K562 (cell line): ENCODE measurements at regions not wholly inside any gene's neighbourhood (a gene's known extent, or its start where the extent isn't known, plus 50 kb on each side); places are given as distances from the start of the nearest gene placed in this dataset.
"Not testable (repeated sequence)": the region's sequence is repeated elsewhere in the genome, so short reads cannot be mapped to it uniquely, and the experiment has no call there.

Experiments
- ATAC-seq: fragments of 200-7000 bp; cut with Tn5 transposase; 3 replicates; pipeline ENCODE4 v1.9.1; 2020; ENCODE audit warnings: moderate library complexity
- BruUV-seq: library from RNA; stranded (reverse); fragments of 400-500 nt; replicated peaks from 2 replicates; lab custom pipeline; 2021; lab: Mats Ljungman, UMichigan
- CTCF ChIA-PET: fragments of 300-600 bp; formaldehyde crosslinking; extraction: SDS; loops from one replicate; lab custom pipeline; 2021; ENCODE audit warnings: low intra/inter-chr PET ratio; lab: Yijun Ruan, JAX
- POLR2A ChIA-PET: fragments of 300-600, 350-650 bp; sonication (Branson Sonifier 250); formaldehyde crosslinking; extraction: SDS; loops from one replicate; lab custom pipeline; 2021; ENCODE audit warnings: antibody characterized with exemption, inconsistent platforms; lab: Yijun Ruan, JAX
- DNase-seq, 4 experiments: peaks; one replicate each; pipeline versions ENCODE4 v3.0.0 to v3.0.0-alpha.2; 2011 to 2018; ENCODE audit warnings: low spot score in 3 of 4, mixed read lengths in 3 of 4; ENCODE audit errors: extremely low read depth in 1 of 4
- FAIRE-seq: peaks from 2 replicates; lab custom pipeline; 2011; peaks lifted over from hg19 to GRCh38; lab: Jason Lieb, UNC
- H2AFZ ChIP-seq: 2 replicates; pipeline ENCODE4 v1.6.0; 2011; ENCODE audit warnings: low read depth, low read length, control low read depth, inconsistent platforms
- H3K27ac ChIP-seq: fragments of 200-600 bp; 3 replicates; pipeline ENCODE4 v1.8.0; 2011; ENCODE audit warnings: low read depth, mild to moderate bottlenecking, control low read depth, inconsistent platforms, low read length, moderate library complexity, mixed read lengths; ENCODE audit errors: extremely low read depth
- H3K27me3 ChIP-seq, 2 experiments: fragments of 300-600 bp in 1 of 2; 2 replicates in 1 of 2; 3 replicates in 1 of 2; pipeline versions ENCODE4 v1.6.0 to v1.8.0; 2011; ENCODE audit warnings: inconsistent platforms in 2 of 2, low read length in 2 of 2, mild to moderate bottlenecking in 1 of 2, mixed read lengths in 1 of 2, moderate library complexity in 1 of 2; ENCODE audit not compliant: control insufficient read depth in 2 of 2, insufficient read depth in 2 of 2
- H3K36me3 ChIP-seq: fragments of 300-600 bp; 3 replicates; pipeline ENCODE4 v1.8.0; 2011; ENCODE audit warnings: mild to moderate bottlenecking, low read length, inconsistent platforms; ENCODE audit not compliant: control insufficient read depth, insufficient read depth
- H3K4me1 ChIP-seq, 2 experiments: fragments of 200-600 bp in 1 of 2; replicated peaks in 1 of 2; 2 replicates in 1 of 2; 3 replicates in 1 of 2; pipeline versions ENCODE4 v1.5.1 to v1.8.0; 2011; ENCODE audit warnings: inconsistent platforms in 2 of 2, low read length in 2 of 2, mild to moderate bottlenecking in 1 of 2, mixed read lengths in 1 of 2, moderate library complexity in 1 of 2; ENCODE audit not compliant: control insufficient read depth in 2 of 2, insufficient read depth in 2 of 2
- H3K4me2 ChIP-seq: 2 replicates; pipeline ENCODE4 v1.6.1; 2011; ENCODE audit warnings: low read length, control low read depth, inconsistent platforms, mixed read lengths; ENCODE audit not compliant: insufficient read depth
- H3K4me3 ChIP-seq: fragments of 200-600 bp; sonication (generic), shearing (Covaris generic); 2 replicates; pipeline ENCODE4 v1.5.1; 2016; ENCODE audit warnings: control low read depth, inconsistent platforms
- H3K79me2 ChIP-seq: fragments of 200-600 bp; 3 replicates; pipeline ENCODE4 v1.8.0; 2011; ENCODE audit warnings: low read length, inconsistent platforms; ENCODE audit not compliant: control insufficient read depth, insufficient read depth
- H3K9ac ChIP-seq, 2 experiments: 2 replicates each; pipeline versions ENCODE4 v1.6.0 to v1.6.1; 2011; ENCODE audit warnings: low read depth in 2 of 2, low read length in 2 of 2, control low read depth in 1 of 2, inconsistent platforms in 1 of 2, mild to moderate bottlenecking in 1 of 2, mixed read lengths in 1 of 2; ENCODE audit not compliant: insufficient read depth in 1 of 2
- H3K9me1 ChIP-seq: one replicate; pipeline ENCODE4 v1.6.0; 2011; ENCODE audit warnings: inconsistent platforms, mild to moderate bottlenecking, low read length, moderate library complexity; ENCODE audit not compliant: control insufficient read depth, insufficient read depth
- H3K9me3 ChIP-seq: replicated peaks from 2 replicates; pipeline ENCODE4 v1.5.1; 2011; ENCODE audit warnings: low read depth, low read length, inconsistent platforms; ENCODE audit not compliant: control insufficient read depth, insufficient read depth
- H4K20me1 ChIP-seq: replicated peaks from 2 replicates; pipeline ENCODE4 v1.6.1; 2011; ENCODE audit warnings: low read length, inconsistent platforms, mixed read lengths; ENCODE audit not compliant: control insufficient read depth, insufficient read depth
- ARID2 ChIP-seq: fragments of 450-650 bp; IDR thresholded peaks from 2 replicates; pipeline ENCODE4 v1.6.1; 2017; ENCODE audit warnings: antibody characterized with exemption, mild to moderate bottlenecking
- CBFB ChIP-seq: sonication (generic); formaldehyde crosslinking; IDR thresholded peaks from 2 replicates; pipeline ENCODE4 v1.4.0; 2020; ENCODE audit warnings: mild to moderate bottlenecking, missing genetic modification reagents
- EGR1 ChIP-seq: fragments of 450-650 bp; conservative IDR thresholded peaks from 2 replicates; pipeline ENCODE4 v1.6.1; 2017; ENCODE audit warnings: mild to moderate bottlenecking
- ELF1 ChIP-seq: fragments of 200-800 bp; sonication (Bioruptor generic); IDR thresholded peaks from 2 replicates; pipeline ENCODE4 v1.6.1; 2016; ENCODE audit warnings: missing genetic modification characterization, missing compliant biosample characterization
- MCM7 ChIP-seq, 2 experiments: fragments of 450-650 bp; IDR thresholded peaks; 2 replicates each; pipeline ENCODE4 v1.6.1; 2016 to 2018
- NUFIP1 ChIP-seq: fragments of 450-650 bp; IDR thresholded peaks from 2 replicates; pipeline ENCODE4 v1.6.1; 2018; ENCODE audit not compliant: partially characterized antibody
- PHTF2 ChIP-seq: fragments of 250-450 bp; sonication (Bioruptor Pico); IDR thresholded peaks from 2 replicates; pipeline ENCODE4 v1.5.0; 2021; ENCODE audit warnings: mild to moderate bottlenecking
- SRSF1 ChIP-seq: fragments of 200-400 bp; formaldehyde crosslinking; IDR thresholded peaks from 2 replicates; pipeline ENCODE4 v1.6.1; 2017; ENCODE audit warnings: mild to moderate bottlenecking, low read depth, low read length, moderate library complexity
- TEAD1 ChIP-seq, 2 experiments: fragments of 450-650 bp in 1 of 2; sonication (generic) in 1 of 2; formaldehyde crosslinking; IDR thresholded peaks; 2 replicates each; pipeline versions ENCODE4 v1.4.0 to v1.8.0; 2020 to 2022; ENCODE audit warnings: mild to moderate bottlenecking in 2 of 2, missing genetic modification reagents in 1 of 2
- THRAP3 ChIP-seq: fragments of 450-650 bp; IDR thresholded peaks from 2 replicates; pipeline ENCODE4 v1.6.1; 2016; ENCODE audit warnings: mild to moderate bottlenecking, inconsistent platforms, borderline replicate concordance
- ZNF174 ChIP-seq: fragments of 250-450 bp; sonication (Bioruptor Pico); IDR thresholded peaks from 2 replicates; pipeline ENCODE4 v1.4.0; 2020; ENCODE audit warnings: mild to moderate bottlenecking
- ZNF282 ChIP-seq: sonication (generic); formaldehyde crosslinking; IDR thresholded peaks from 2 replicates; pipeline ENCODE4 v1.8.1; 2023; ENCODE audit warnings: missing genetic modification reagents
- ZNF384 ChIP-seq: IDR thresholded peaks from 2 replicates; pipeline ENCODE4 v1.6.1; 2012; ENCODE audit warnings: low read depth, low read length, improper control_type of control experiment
- ZNF551 ChIP-seq: fragments of 250-450 bp; sonication (Bioruptor Pico); IDR thresholded peaks from 2 replicates; pipeline ENCODE4 v1.5.0; 2021; ENCODE audit warnings: mild to moderate bottlenecking, moderate library complexity
- ZNF764 ChIP-seq: fragments of 250-450 bp; sonication (Bioruptor Pico); IDR thresholded peaks from 2 replicates; pipeline ENCODE4 v1.4.0; 2020; ENCODE audit warnings: low read depth, mild to moderate bottlenecking, moderate library complexity
- WGBS: fragments of 100-300 bp; shearing (Covaris generic); methylation state at CpG from one replicate; pipeline ENCODE4 v1.1.6; 2016; ENCODE audit warnings: low coverage, mixed read lengths; ENCODE audit not compliant: insufficient coverage; ENCODE audit errors: missing lambda C conversion rate; 5-methylcytosine and 5-hydroxymethylcytosine counted together
- in situ Hi-C: fragments of 300-500 bp; cut with MboI; formaldehyde crosslinking; loops from 4 replicates; pipeline ENCODE4 v1.15.0; 2018; ENCODE audit warnings: inconsistent platforms, mixed read lengths
- intact Hi-C: fragments of 100-400 bp; cut with micrococcal nuclease; formaldehyde crosslinking; loops from 2 replicates; pipeline ENCODE4 v1.14.2; 2022

DNA sequence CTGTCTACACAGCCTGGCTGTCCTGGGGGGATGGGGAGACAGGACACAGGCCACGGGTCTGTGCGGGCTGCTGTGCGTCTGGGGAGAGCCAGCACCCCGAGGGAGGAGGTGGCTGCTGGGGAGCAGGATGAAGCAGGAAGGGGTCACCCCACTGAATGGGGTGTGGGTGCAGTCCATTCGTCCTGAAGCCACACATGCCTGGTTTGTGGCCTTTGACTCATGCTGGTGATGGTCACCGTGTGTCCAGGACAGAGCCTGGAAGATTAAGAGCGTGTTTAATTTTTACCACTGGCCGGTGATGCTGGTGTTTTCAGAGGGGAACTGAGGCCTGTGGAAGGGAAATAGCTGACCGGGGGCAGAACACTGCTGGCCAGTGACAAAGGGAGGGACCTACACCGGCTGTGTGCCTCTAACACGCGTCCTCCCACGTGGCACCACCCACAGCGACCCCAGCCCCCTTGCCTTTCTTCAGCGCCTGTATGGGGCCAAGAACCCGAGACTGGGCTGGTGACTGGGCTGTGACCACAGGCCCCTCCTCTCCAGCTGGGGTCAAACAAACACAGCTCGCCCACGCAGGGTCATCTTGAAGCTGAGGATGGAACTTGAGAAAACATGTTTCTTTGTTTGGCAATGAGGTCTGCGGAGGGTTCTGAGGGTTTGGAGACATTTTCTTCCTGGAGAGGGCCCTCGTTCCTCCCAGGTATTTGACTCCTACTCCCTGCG, 99.5 kb upstream of the LRPAP1 start:
- H3K27ac ChIP-seq, H2AFZ ChIP-seq, H3K4me1 ChIP-seq, intact Hi-C loops, CTCF ChIA-PET, H3K9me1 ChIP-seq, H3K9me3 ChIP-seq, H3K79me2 ChIP-seq, H4K20me1 ChIP-seq, H3K4me3 ChIP-seq, H3K9ac ChIP-seq, in situ Hi-C loops, H3K36me3 ChIP-seq, BruUV-seq, ATAC-seq, POLR2A ChIA-PET, H3K4me2 ChIP-seq: not testable (repeated sequence)
- peaks cover 0 to 46% of the 10 kb centered on the region in 2 experiments; a peak in 4 of 5 replicates for H3K27me3 ChIP-seq
- DNase-seq = peak in 1 of 4 experiments; percentile 15
- peak; percentile 67 for FAIRE-seq
- WGBS = 3% methylated on average over 14 of the region's 21 CpGs
- TF ChIP-seq EGR1 = peak; percentile 74

DNA sequence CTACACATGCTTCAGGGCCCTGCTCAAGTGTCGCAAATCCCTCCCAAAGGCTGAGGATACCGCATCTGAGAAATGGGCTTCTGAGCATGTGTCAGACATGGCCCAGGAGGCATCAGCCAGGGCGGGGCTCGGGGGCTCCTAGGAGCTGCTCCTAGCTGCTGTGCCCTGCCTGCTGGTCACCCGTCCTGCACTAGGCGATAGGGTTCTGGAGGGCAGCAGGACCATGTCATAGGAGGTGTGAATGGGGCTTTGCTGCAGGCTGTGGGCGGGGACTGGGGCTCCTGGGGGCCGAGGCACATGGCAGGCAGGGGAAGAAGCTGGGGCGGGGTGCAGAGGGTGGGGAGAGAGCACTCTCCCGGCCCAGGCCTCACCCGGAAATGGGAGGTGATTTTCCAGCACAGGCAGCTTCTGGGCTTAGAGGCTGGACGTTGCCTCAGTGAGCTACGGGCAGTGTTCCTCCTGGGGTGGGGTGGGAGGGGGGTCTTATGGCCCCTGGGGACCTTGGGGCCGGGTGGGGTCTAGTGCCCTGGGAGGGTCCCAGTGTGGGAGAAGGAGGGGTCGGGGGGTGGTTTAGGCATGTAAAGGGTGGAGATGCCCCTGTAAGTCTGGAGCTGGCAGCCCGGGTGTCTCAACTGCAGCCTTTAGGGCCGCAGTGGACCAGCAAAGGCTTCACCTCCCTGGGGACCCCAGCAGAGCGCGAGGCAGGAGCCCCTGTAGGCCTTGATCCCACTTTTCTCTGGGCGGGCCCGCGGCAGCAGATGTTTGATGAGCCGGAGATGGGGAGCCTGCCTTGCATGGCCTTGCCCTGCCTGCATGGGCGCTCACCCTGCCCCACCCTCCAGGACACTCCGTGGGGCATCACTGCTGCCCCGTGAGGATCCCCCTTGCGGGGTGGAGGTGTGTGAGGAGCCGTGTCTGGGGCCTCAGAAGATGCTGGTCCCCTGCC, 98.6 kb upstream of the LRPAP1 start:
- Histone ChIP-seq H3K4me2 (no peak overlapping the region), H3K27me3 (peaks cover 0 to 44% of the 10 kb centered on the region in 2 experiments; a peak in 4 of 5 replicates), H3K9me1 (no peaks in the 10 kb centered on the region)
- in situ Hi-C loops (no loop called here), intact Hi-C loops (no loop called here)
- TF ChIP-seq EGR1 (no peak), ZNF174 (CRISPR knock-in tag) (no peak), ELF1 (no peak), NUFIP1 (no peak), TEAD1 (CRISPR knock-in tag; IDR thresholded peaks at IDR 0.05) (no peak), ZNF551 (CRISPR knock-in tag) (no peak), THRAP3 (no peak), MCM7 (IDR thresholded peaks at IDR 0.05) (no peak), ZNF282 (CRISPR knock-in tag) (no peak), ZNF384 (no peak), ARID2 (no peak), PHTF2 (CRISPR knock-in tag) (no peak), SRSF1 (no peak), CBFB (CRISPR knock-in tag) (no peak), ZNF764 (CRISPR knock-in tag) (no peak)
- TF ChIP-seq, all 486 proteins: peak for 0
- peak; percentile 27; the same call in 1 of the 3 replicates for ATAC-seq
- Histone ChIP-seq H2AFZ (no peak overlapping the region), H3K79me2 (no peaks in the 10 kb centered on the region), H3K4me1 (no peaks in the 10 kb centered on the region; a peak in 1 of 5 replicates), H3K4me3 (no peak overlapping the region), H3K36me3 (no peaks in the 10 kb centered on the region), H3K9me3 (no peaks in the 10 kb centered on the region), H4K20me1 (no peaks in the 10 kb centered on the region), H3K27ac (no peak overlapping the region), H3K9ac (no peak overlapping the region)
- no TSS peak for BruUV-seq
- WGBS = 2% methylated on average over 19 of the region's 28 CpGs
- no peak for FAIRE-seq
- DNase-seq = no peak
- CTCF ChIA-PET = no interaction called here
- POLR2A ChIA-PET = no interaction called here
